RWPE1 (cell line): ENCODE measurements at regions not wholly inside any gene's neighbourhood (a gene's known extent, or its start where the extent isn't known, plus 50 kb on each side); places are given as distances from the start of the nearest gene placed in this dataset.

Experiments
- CTCF ChIA-PET: fragments of 350-600 bp; sonication (Branson Sonifier 250); formaldehyde crosslinking; extraction: SDS; loops from one replicate; lab custom pipeline; 2021; lab: Yijun Ruan, JAX
- POLR2A ChIA-PET: fragments of 400-600 bp; formaldehyde crosslinking; extraction: SDS; loops from one replicate; lab custom pipeline; 2020; ENCODE audit warnings: antibody characterized with exemption; ENCODE audit not compliant: low non-redundant PET; lab: Yijun Ruan, JAX
- DNase-seq: peaks from one replicate; pipeline ENCODE4 v3.0.0; 2012; ENCODE audit warnings: low spot score
- H3K27ac ChIP-seq: fragments of 450-650 bp; 2 replicates; pipeline ENCODE4 v1.5.1; 2017
- CTCF ChIP-seq: fragments of 450-650 bp; conservative IDR thresholded peaks from 2 replicates; pipeline ENCODE4 v1.5.1; 2017; ENCODE audit warnings: low read depth, mild to moderate bottlenecking

GRCh38 chr2:2682700-2683342, 351.7 kb upstream of the MYT1L start:
- POLR2A ChIA-PET, result no interaction called here

GRCh38 chr2:2681711-2682251, 350.7 kb upstream of the MYT1L start:
- ChIA-PET POLR2A (no interaction called here), CTCF (no interaction called here)
- no peak for DNase-seq

More at GRCh38 chr2:2682700-2683342, 351.7 kb upstream of the MYT1L start:
- TF ChIP-seq CTCF, result no peak
- CTCF ChIA-PET, result no interaction called here
- H3K27ac ChIP-seq, result no peak overlapping the region
- no peak for DNase-seq

DNA sequence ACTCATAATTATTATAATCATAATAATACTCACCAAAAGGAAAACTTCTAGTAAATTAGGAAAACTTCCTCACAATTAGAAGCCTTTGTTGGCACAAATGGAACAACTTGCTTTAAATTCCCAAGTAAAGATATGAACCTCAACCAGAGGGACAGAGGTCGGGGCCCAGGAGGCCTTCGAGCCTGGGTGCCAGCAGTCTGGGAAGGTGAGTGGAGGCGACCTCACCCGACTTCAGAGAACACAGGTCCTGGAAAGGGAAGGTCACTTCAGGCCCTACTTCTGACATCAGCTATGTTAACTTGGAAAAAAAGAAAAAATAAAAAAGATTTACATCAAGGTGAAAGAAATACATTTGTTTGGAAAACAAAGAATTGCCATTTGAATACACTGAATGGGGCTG, 350.0 kb upstream of the MYT1L start:
- no peak overlapping the region for H3K27ac ChIP-seq
- POLR2A ChIA-PET, result no interaction called here
- CTCF ChIA-PET, result no interaction called here
- no peak for TF ChIP-seq CTCF
- DNase-seq, result no peak

More at GRCh38 chr2:2681711-2682251, 350.7 kb upstream of the MYT1L start:
- TF ChIP-seq CTCF, result no peak
- no peak overlapping the region for H3K27ac ChIP-seq

DNA sequence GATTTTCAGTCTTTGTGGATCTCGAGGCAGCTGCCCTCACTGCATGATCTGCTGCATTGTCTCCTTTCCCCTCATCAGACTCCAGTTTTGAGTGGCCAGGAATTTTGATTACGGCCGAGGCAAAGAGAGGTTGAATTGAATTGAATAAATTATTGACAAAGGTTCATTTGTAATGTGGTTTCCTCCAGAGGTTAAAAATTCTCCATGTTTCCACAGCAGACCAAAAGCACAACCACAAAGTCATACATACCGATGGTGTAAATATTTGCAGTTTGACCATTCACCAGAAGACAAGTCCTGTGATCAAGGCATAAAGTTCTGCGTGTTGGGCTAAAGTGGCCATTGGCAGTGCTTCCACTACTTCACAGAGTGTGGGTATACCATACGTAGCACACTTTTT, 343.8 kb upstream of the MYT1L start:
- ChIA-PET CTCF (no interaction called here), POLR2A (no interaction called here)
- no peak for TF ChIP-seq CTCF
- DNase-seq, result no peak
- H3K27ac ChIP-seq, result no peak overlapping the region

GRCh38 chr2:2673406-2673805, 342.3 kb upstream of the MYT1L start:
- no peak overlapping the region for H3K27ac ChIP-seq
- ChIA-PET CTCF (no interaction called here), POLR2A (no interaction called here)
- no peak for DNase-seq
- no peak for TF ChIP-seq CTCF

- no peak for TF ChIP-seq CTCF
- no peak overlapping the region for H3K27ac ChIP-seq
- no peak for DNase-seq
- CTCF ChIA-PET, result no interaction called here
- POLR2A ChIA-PET, result no interaction called here
These were observed 341.2 kb upstream of the MYT1L start for GRCh38 chr2:2672249-2672648.
